Keratinocyte (primary cell): ENCODE measurements at regions not wholly inside any gene's neighbourhood (a gene's known extent, or its start where the extent isn't known, plus 50 kb on each side); places are given as distances from the start of the nearest gene placed in this dataset.

ENCODE experiments used
- EZH2 ChIP-seq: IDR thresholded peaks from one replicate; pipeline ENCODE4 v1.6.1; 2012; ENCODE audit warnings: inconsistent platforms, mild to moderate bottlenecking, low read length, moderate library complexity
- TF ChIP-seq, protein P1 (sequence below), 3 experiments: IDR thresholded peaks in 1 of 3; conservative IDR thresholded peaks in 1 of 3; optimal IDR thresholded peaks in 1 of 3; 2 replicates in 2 of 3; 3 replicates in 1 of 3; pipeline versions ENCODE3 to v1.5.1; 2011; ENCODE audit warnings: low read length in 3 of 3, mild to moderate bottlenecking in 3 of 3, moderate library complexity in 2 of 3, control low read depth in 1 of 3, inconsistent platforms in 1 of 3; ENCODE audit not compliant: insufficient read depth in 2 of 3; ENCODE audit errors: extremely low read depth in 1 of 3

DNA sequence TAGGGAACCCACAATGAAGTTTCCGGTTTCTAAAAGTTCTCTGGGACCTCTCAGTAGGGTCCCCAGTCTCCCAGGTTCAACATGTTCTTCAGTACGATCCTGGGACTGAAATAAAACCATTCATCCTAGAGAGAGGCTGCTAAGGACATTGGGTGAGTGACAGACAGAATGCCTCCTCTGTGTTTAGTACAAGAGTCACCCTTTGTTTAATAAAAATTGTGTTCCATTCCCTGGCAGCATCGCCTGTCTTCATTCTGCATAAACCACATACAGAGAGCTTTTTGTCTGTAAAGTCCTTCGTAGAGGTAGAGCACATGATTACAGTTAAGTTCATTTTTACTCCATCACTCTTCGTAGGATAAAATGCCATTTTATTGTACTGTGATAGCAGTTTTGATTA, 95.3 kb upstream of the GPR12 start:
- TF ChIP-seq, protein P1, sequence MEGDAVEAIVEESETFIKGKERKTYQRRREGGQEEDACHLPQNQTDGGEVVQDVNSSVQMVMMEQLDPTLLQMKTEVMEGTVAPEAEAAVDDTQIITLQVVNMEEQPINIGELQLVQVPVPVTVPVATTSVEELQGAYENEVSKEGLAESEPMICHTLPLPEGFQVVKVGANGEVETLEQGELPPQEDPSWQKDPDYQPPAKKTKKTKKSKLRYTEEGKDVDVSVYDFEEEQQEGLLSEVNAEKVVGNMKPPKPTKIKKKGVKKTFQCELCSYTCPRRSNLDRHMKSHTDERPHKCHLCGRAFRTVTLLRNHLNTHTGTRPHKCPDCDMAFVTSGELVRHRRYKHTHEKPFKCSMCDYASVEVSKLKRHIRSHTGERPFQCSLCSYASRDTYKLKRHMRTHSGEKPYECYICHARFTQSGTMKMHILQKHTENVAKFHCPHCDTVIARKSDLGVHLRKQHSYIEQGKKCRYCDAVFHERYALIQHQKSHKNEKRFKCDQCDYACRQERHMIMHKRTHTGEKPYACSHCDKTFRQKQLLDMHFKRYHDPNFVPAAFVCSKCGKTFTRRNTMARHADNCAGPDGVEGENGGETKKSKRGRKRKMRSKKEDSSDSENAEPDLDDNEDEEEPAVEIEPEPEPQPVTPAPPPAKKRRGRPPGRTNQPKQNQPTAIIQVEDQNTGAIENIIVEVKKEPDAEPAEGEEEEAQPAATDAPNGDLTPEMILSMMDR (optimal IDR thresholded peaks at IDR 0.05 in 1 of 3, IDR thresholded peaks at IDR 0.05 in 1 of 3, conservative IDR thresholded peaks at IDR 0.05 in 1 of 3; ENCODE audit: extremely low read depth in 1 of 3, insufficient read depth in 2 of 3, low read length in 3 of 3), result no peak
- no peak for TF ChIP-seq EZH2
